Neuronal stem cell (in vitro differentiated cells): ENCODE measurements at regions not wholly inside any gene's neighbourhood (a gene's known extent, or its start where the extent isn't known, plus 50 kb on each side); places are given as distances from the start of the nearest gene placed in this dataset.
A peak's percentile ranks its signal among the peaks of the same experiment; 100 is the strongest.

ENCODE experiments used
- DNase-seq: peaks from one replicate; pipeline ENCODE4 v3.0.0-alpha.2; 2013; ENCODE audit warnings: low spot score
- H2AFZ ChIP-seq: one replicate; pipeline ENCODE4 v1.6.1; 2013; ENCODE audit warnings: mild to moderate bottlenecking, low read length, inconsistent platforms
- H2AK5ac ChIP-seq: 2 replicates; pipeline ENCODE4 v1.6.1; 2013; ENCODE audit warnings: low read depth, mild to moderate bottlenecking, inconsistent platforms, low read length, moderate library complexity, mixed read lengths
- H2BK120ac ChIP-seq: 2 replicates; pipeline ENCODE4 v1.6.1; 2013; ENCODE audit warnings: low read depth, mild to moderate bottlenecking, inconsistent platforms, low read length, moderate library complexity, mixed read lengths
- H2BK12ac ChIP-seq: one replicate; pipeline ENCODE4 v1.6.1; 2013; ENCODE audit warnings: low read length, inconsistent platforms
- H2BK15ac ChIP-seq: 2 replicates; pipeline ENCODE4 v1.6.1; 2013; ENCODE audit warnings: mild to moderate bottlenecking, low read length, inconsistent platforms, mixed read lengths
- H2BK5ac ChIP-seq: one replicate; pipeline ENCODE4 v1.6.1; 2013; ENCODE audit warnings: inconsistent platforms, mild to moderate bottlenecking, low read length, moderate library complexity
- H3K14ac ChIP-seq: one replicate; pipeline ENCODE4 v1.6.1; 2013; ENCODE audit warnings: low read length, inconsistent platforms
- H3K18ac ChIP-seq: 2 replicates; pipeline ENCODE4 v1.6.1; 2013; ENCODE audit warnings: low read length, inconsistent platforms
- H3K23ac ChIP-seq: 2 replicates; pipeline ENCODE4 v1.6.1; 2013; ENCODE audit warnings: low read depth, mild to moderate bottlenecking, mixed read lengths, low read length, inconsistent platforms; ENCODE audit not compliant: poor library complexity
- H3K27ac ChIP-seq: replicated peaks from 3 replicates; pipeline ENCODE4 v1.5.1; 2013; ENCODE audit warnings: low read length, inconsistent platforms
- H3K27me3 ChIP-seq, 3 experiments: 2 replicates each; pipeline ENCODE4 v1.6.1; 2013; ENCODE audit warnings: low read length in 3 of 3, mild to moderate bottlenecking in 2 of 3, inconsistent platforms in 1 of 3, low read depth in 1 of 3, mixed read lengths in 1 of 3, moderate library complexity in 1 of 3; ENCODE audit not compliant: control insufficient read depth in 3 of 3, insufficient read depth in 3 of 3
- H3K36me3 ChIP-seq, 2 donors: replicated peaks in 1 of 2; 2 replicates each; pipeline ENCODE4 v1.6.1; 2013; ENCODE audit warnings: low read length in 2 of 2; ENCODE audit not compliant: control insufficient read depth in 2 of 2, insufficient read depth in 2 of 2
- H3K4ac ChIP-seq: 2 replicates; pipeline ENCODE4 v1.6.1; 2013; ENCODE audit warnings: inconsistent platforms, mild to moderate bottlenecking, low read length, moderate library complexity
- H3K4me1 ChIP-seq, 2 donors: 1 replicate in 1 of 2; 2 replicates in 1 of 2; pipeline ENCODE4 v1.6.1; 2013; ENCODE audit warnings: low read length in 2 of 2, low read depth in 1 of 2; ENCODE audit not compliant: control insufficient read depth in 2 of 2, insufficient read depth in 1 of 2
- H3K4me2 ChIP-seq: one replicate; pipeline ENCODE4 v1.6.1; 2013; ENCODE audit warnings: mild to moderate bottlenecking, low read length, inconsistent platforms; ENCODE audit not compliant: insufficient read depth, poor library complexity, severe bottlenecking
- H3K4me3 ChIP-seq, 2 donors: 2 replicates each; pipeline ENCODE4 v1.5.1; 2013; ENCODE audit warnings: low read length in 2 of 2, mild to moderate bottlenecking in 2 of 2, inconsistent platforms in 1 of 2, moderate library complexity in 1 of 2
- H3K79me1 ChIP-seq: one replicate; pipeline ENCODE4 v1.6.1; 2013; ENCODE audit warnings: low read depth, mild to moderate bottlenecking, inconsistent platforms, low read length, moderate library complexity
- H3K9ac ChIP-seq: one replicate; pipeline ENCODE4 v1.6.1; 2013; ENCODE audit warnings: mild to moderate bottlenecking, low read depth, low read length, inconsistent platforms; ENCODE audit not compliant: poor library complexity
- H3K9me3 ChIP-seq, 2 donors: replicated peaks in 1 of 2; 2 replicates each; pipeline versions ENCODE3 to v1.6.1; 2013; ENCODE audit warnings: low read length in 2 of 2, mild to moderate bottlenecking in 2 of 2, inconsistent platforms in 1 of 2, low read depth in 1 of 2, mixed read lengths in 1 of 2, moderate library complexity in 1 of 2; ENCODE audit not compliant: control insufficient read depth in 2 of 2, insufficient read depth in 1 of 2
- H4K8ac ChIP-seq: one replicate; pipeline ENCODE4 v1.6.1; 2013; ENCODE audit warnings: low read depth, mild to moderate bottlenecking, inconsistent platforms, low read length, moderate library complexity
- H4K91ac ChIP-seq: one replicate; pipeline ENCODE4 v1.6.1; 2013; ENCODE audit warnings: low read length, low read depth, mild to moderate bottlenecking, inconsistent platforms; ENCODE audit not compliant: poor library complexity
- WGBS, 2 donors: extraction: QIAGEN DNeasy Blood & Tissue Kit; methylation state at CpG; one replicate each; pipeline ENCODE4 v1.1.7; 2013; ENCODE audit warnings: missing lambda C conversion rate in 2 of 2, mixed read lengths in 1 of 2; ENCODE audit not compliant: insufficient read length in 2 of 2, insufficient replicate concordance in 1 of 2; ENCODE audit errors: extremely low coverage in 2 of 2; 5-methylcytosine and 5-hydroxymethylcytosine counted together

GRCh38 chr14:26191671-26192070 lies 406.2 kb downstream of the NOVA1 start:
- H3K4me2 ChIP-seq, result no peak overlapping the region
- H2BK5ac ChIP-seq, result no peak overlapping the region
- no peak for DNase-seq
- H4K91ac ChIP-seq, result no peak overlapping the region
- no peak overlapping the region for H2AK5ac ChIP-seq
- no CpG with 5 or more reads among the region's 1 CpG for WGBS, 2 donors
- no peak overlapping the region for H3K23ac ChIP-seq
- H2BK120ac ChIP-seq, result no peak overlapping the region
- H3K9ac ChIP-seq, result no peak overlapping the region
- H3K4me1 ChIP-seq, result no peaks in the 10 kb centered on the region
- no peaks in the 10 kb centered on the region for H3K9me3 ChIP-seq
- no peak overlapping the region for H3K27ac ChIP-seq
- H3K4me3 ChIP-seq, result no peak overlapping the region
- H2BK12ac ChIP-seq, result no peak overlapping the region
- H4K8ac ChIP-seq, result no peak overlapping the region
- H3K18ac ChIP-seq, result no peak overlapping the region
- no peak overlapping the region for H3K4ac ChIP-seq
- no peak overlapping the region for H3K14ac ChIP-seq
- H3K27me3 ChIP-seq, result no peaks in the 10 kb centered on the region
- H2BK15ac ChIP-seq, result no peak overlapping the region
- H2AFZ ChIP-seq, result no peak overlapping the region
- no peaks in the 10 kb centered on the region for H3K79me1 ChIP-seq
- no peaks in the 10 kb centered on the region for H3K36me3 ChIP-seq

GRCh38 chr14:26191123-26191522 lies 406.7 kb downstream of the NOVA1 start:
- Histone ChIP-seq H3K14ac (no peak overlapping the region), H2AFZ (no peak overlapping the region), H3K4ac (no peak overlapping the region), H3K27me3 (no peaks in the 10 kb centered on the region), H3K4me2 (no peak overlapping the region), H3K18ac (no peak overlapping the region), H3K36me3 (no peaks in the 10 kb centered on the region), H2BK5ac (no peak overlapping the region), H3K27ac (no peak overlapping the region), H3K23ac (no peak overlapping the region), H4K91ac (no peak overlapping the region), H3K79me1 (no peaks in the 10 kb centered on the region), H3K4me1 (no peaks in the 10 kb centered on the region), H3K4me3 (no peak overlapping the region), H2BK15ac (no peak overlapping the region), H4K8ac (no peak overlapping the region), H2BK12ac (no peak overlapping the region), H3K9me3 (no peaks in the 10 kb centered on the region), H2AK5ac (no peak overlapping the region), H2BK120ac (no peak overlapping the region), H3K9ac (no peak overlapping the region)
- no peak for DNase-seq
- WGBS, 2 donors, result no CpG with 5 or more reads among the region's 4 CpGs

GRCh38 chr14:26190646-26191045 lies 407.2 kb downstream of the NOVA1 start:
- Histone ChIP-seq H2BK120ac (no peak overlapping the region), H2BK5ac (no peak overlapping the region), H3K9ac (no peak overlapping the region), H3K18ac (no peak overlapping the region), H3K4me1 (peaks cover 0 to under 1% of the 10 kb centered on the region in 2 donors), H2AK5ac (no peak overlapping the region), H2BK12ac (no peak overlapping the region), H3K4me2 (no peak overlapping the region), H4K91ac (no peak overlapping the region), H3K9me3 (no peaks in the 10 kb centered on the region), H3K27ac (no peak overlapping the region), H3K36me3 (no peaks in the 10 kb centered on the region), H3K4me3 (no peak overlapping the region), H3K79me1 (no peaks in the 10 kb centered on the region), H3K14ac (no peak overlapping the region), H4K8ac (no peak overlapping the region), H3K27me3 (no peaks in the 10 kb centered on the region), H2AFZ (no peak overlapping the region), H3K23ac (no peak overlapping the region), H3K4ac (no peak overlapping the region), H2BK15ac (no peak overlapping the region)
- DNase-seq, result no peak
- WGBS, 2 donors, result no CpG with 5 or more reads among the region's 2 CpGs

- Histone ChIP-seq H3K18ac (no peak overlapping the region), H3K9me3 (no peaks in the 10 kb centered on the region), H3K27ac (no peak overlapping the region), H2BK5ac (no peak overlapping the region), H2AK5ac (no peak overlapping the region), H2BK120ac (no peak overlapping the region), H3K4me3 (no peak overlapping the region), H2BK12ac (no peak overlapping the region), H4K91ac (no peak overlapping the region), H3K23ac (no peak overlapping the region), H3K4me2 (no peak overlapping the region), H3K14ac (no peak overlapping the region), H2AFZ (peak overlapping the region; percentile 20), H3K27me3 (no peaks in the 10 kb centered on the region), H3K79me1 (no peaks in the 10 kb centered on the region), H3K36me3 (no peaks in the 10 kb centered on the region), H2BK15ac (no peak overlapping the region), H3K9ac (no peak overlapping the region), H3K4ac (no peak overlapping the region), H4K8ac (no peak overlapping the region), H3K4me1 (peaks cover 0 to 3% of the 10 kb centered on the region in 2 donors)
- no CpG with 5 or more reads among the region's 2 CpGs for WGBS, 2 donors
- DNase-seq, result no peak
Measured at GRCh38 chr14:26187996-26188620, 409.7 kb downstream of the NOVA1 start.
